ENCODE measurements at regions not wholly inside any gene's neighbourhood (a gene's known extent, or its start where the extent isn't known, plus 50 kb on each side); places are given as distances from the start of the nearest gene placed in this dataset.

- TF ChIP-seq EZH2phosphoT487 (IDR thresholded peaks at IDR 0.05), result no peak
- no peak for TF ChIP-seq EZH2 (IDR thresholded peaks at IDR 0.05)
- no peak for TF ChIP-seq CTCF (IDR thresholded peaks at IDR 0.05)
Observed at GRCh38 chr2:41854227-41854626, 193.6 kb upstream of the PKDCC start.

All from neural progenitor cell (in vitro differentiated cells).